HG03558 (cell line): ENCODE measurements at regions not wholly inside any gene's neighbourhood (a gene's known extent, or its start where the extent isn't known, plus 50 kb on each side); places are given as distances from the start of the nearest gene placed in this dataset.

Experiments used
- ATAC-seq: cut with Tn5 transposase; IDR thresholded peaks from one replicate; pipeline ENCODE4 v1.9.1; 2021; ENCODE audit warnings: moderate number of reproducible peaks; ENCODE audit not compliant: unreplicated experiment; ENCODE audit errors: extremely low read depth

DNA sequence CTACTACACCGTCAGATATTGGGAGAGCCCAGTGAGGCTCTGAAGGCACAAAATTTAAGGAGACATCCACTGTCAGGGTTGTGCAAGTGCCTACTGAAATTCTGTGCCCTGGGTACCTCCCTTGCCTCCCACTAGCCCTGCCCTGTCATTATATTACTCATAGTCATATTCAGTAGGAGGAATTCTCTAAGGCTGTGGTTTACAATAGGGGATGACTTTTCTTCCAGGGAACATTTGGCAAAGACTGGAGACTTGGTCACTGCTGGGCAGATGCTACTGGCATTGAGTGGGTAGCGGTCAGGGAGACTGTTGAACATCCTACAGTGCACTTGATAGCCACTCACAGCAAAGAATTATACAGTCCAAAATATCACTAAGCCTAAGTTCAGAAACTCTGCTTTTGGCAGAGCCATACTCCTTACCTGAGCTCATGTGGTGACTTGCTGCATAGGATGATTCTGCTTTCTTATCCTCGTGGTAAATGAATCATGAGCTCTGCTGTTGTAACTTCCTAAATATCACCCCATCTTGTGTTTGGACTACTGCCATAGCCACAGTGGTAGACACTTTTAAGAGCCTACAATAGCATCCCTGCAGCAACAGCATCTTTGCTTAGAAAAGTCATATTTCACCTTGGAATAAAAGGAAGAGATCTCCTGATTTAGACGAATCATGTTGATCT, 563.4 kb upstream of the PLXNA2 start:
- no peak for ATAC-seq

GRCh38 chr1:208808301-208808700, 564.1 kb upstream of the PLXNA2 start:
- no peak for ATAC-seq

DNA sequence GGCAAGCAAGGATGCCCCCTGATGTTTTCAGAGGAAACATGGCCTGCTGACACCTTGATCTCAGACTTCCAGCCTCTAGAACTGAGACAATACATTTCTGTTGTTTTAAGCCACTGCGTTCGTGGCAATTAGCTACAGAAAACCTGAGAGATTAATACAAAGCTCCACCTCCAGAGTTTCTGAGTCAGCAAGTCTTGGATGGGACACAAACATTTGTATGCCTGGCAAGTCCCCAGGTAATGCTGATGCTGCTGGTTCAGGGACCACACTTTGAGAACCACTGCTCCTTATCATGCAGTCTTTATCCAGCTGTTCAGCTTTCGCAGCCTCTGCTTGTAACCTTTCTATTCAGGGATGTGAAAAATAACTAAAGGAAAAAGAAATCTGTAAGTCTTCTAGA, 565.7 kb upstream of the PLXNA2 start:
- ATAC-seq, result no peak

DNA sequence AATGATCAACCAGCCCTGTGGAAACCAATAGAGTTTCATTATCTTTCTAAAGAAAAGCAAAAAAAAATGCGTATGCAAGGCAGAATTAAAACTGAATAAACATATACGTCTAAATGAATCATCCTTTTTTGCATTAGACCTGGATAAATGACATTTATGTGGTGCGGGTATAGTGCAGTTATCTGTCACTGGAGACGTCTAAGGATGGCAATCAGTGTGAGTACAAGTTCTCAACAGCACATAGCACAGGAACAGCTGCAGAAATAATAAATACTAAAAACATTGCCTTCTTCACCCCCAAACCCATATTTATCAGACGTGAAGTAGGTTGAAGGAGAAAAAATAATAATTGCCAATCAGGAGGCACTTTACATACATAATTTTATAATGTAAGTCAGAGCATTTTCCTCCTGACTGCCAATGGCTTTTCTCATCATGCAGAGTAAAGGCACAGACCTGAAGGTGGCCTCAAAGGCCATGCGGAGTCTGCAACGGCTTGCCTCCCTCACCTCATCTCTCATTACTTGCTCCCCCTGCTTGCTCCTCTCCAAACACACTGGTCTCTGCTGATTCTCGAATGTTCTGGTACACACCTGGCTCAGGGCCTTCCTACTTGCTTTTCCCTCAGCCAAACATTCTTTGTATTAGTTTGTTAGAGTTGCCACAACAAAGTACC, 574.7 kb upstream of the PLXNA2 start:
- no peak for ATAC-seq

- ATAC-seq, result no peak
Measured at GRCh38 chr1:208820580-208821212, 576.5 kb upstream of the PLXNA2 start.

DNA sequence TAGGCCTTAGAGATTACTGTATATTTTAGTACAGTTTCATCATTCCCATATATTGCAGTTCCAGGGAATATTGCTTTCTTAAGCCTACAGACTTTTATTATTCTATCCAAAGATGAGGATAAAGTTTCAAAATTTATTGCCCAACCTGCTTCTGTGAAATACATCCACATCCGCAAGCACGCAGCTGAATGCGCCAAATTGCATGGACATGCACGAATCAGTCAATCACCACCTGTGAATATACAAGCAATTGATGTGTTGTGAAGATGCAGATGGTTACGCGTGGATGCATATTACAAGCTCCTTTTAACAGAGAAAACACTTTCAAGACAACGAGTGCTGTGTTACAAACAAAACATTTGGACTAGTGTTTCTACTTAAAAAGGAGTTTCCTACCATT, 577.8 kb upstream of the PLXNA2 start:
- ATAC-seq, result no peak

GRCh38 chr1:208825300-208825699, 581.1 kb upstream of the PLXNA2 start:
- no peak for ATAC-seq

GRCh38 chr1:208829595-208829994, 585.4 kb upstream of the PLXNA2 start:
- ATAC-seq, result no peak

GRCh38 chr1:208834381-208835096, 590.4 kb upstream of the PLXNA2 start:
- ATAC-seq, result no peak

GRCh38 chr1:208835097-208835463, 590.9 kb upstream of the PLXNA2 start:
- no peak for ATAC-seq

GRCh38 chr1:208835781-208836180, 591.6 kb upstream of the PLXNA2 start:
- no peak for ATAC-seq

DNA sequence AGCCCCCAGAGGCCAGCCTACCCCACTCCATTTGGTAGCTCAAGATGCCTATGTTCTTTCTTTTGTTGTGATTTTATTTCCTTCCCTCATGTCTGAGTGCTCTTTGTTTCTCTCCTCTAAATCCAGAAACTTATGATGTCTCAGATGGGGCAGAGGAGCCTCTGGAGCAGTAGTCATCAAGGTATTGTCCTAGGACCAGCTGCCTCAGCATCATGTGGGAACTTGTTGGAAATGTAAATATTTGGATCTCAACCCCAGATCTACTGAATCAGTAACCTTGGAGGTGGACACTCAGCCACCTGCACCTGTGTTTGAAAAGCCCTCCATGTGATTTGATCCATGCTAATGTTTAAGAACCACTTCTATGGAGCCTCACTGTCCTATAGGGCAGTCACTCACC, 593.1 kb upstream of the PLXNA2 start:
- ATAC-seq, result no peak

DNA sequence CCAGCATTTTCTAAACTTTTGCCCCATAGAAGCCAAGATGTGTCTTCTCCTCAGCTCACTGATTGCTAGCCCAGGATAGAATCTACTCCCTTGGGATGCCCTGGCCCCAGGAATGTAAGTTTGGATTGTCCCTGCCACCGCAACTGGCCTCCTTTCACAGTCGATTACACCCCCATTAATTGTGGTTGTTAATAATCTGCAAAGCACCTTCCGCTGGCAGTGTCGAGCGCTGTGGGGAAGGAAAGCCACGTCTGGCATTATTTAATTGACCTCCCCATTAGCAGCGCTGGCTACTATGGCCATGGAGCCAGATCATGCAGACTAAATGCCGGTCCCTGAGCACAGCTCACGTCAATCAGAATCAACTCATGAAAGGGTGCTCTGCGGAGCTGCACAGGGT, 597.3 kb upstream of the PLXNA2 start:
- ATAC-seq, result no peak

- no peak for ATAC-seq
Measured at GRCh38 chr1:208842451-208842850, 598.3 kb upstream of the PLXNA2 start.

DNA sequence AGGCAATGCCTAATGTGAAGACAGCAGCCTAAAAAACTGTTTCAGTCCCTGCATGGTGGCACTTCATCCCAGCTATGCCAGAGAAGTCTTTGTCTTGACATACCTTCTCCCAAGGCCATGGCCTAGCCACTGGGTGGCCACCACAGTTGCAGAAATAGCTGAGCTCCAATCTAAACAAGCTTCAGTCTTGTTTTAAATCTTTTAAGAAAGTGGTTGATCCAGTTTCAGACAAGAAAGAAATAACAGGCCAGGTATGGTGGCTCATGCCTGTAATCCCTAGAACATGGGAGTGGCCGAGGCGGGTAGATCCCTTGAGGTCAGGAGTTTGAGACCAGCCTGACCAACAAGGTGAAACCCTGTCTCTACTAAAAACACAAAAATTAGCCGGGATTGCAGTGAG, 600.0 kb upstream of the PLXNA2 start:
- no peak for ATAC-seq

DNA sequence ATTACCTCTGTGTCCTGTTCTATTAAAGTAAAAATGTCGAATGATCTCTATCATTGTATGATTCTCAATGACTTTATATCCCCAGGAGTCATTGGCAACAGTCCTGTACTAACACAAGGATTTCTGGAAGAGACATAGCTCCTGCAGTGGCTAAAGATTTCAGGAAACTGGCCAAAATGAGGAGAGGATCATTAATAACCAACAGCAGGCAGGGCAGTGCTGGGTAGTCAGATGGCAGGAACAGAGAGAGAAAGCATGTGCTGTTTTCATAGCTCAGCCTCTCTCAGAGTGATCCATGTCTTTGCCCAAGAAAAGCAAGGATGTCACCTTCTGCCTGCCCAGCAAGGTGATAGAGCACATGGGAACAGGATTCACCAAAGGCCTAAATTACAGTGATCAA, 604.7 kb upstream of the PLXNA2 start:
- no peak for ATAC-seq

DNA sequence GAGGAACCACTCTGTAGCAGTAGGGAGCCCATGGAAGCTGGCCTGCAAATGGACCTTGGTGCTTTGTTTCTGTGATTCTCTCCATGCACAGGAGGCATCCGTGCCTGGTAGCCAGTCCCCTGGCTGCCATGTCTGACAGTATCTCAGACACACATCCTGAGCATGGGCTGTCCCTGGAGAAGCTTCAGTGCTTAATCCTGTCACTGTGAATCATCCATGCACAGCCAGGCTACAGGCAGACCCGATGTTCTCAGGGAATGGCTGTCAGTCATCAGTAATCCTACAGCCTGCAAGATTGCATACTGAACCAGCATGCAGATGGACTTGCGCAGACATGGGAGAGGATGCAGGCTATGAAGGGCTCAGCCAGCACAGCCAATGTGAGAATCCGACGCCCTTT, 606.3 kb upstream of the PLXNA2 start:
- no peak for ATAC-seq

DNA sequence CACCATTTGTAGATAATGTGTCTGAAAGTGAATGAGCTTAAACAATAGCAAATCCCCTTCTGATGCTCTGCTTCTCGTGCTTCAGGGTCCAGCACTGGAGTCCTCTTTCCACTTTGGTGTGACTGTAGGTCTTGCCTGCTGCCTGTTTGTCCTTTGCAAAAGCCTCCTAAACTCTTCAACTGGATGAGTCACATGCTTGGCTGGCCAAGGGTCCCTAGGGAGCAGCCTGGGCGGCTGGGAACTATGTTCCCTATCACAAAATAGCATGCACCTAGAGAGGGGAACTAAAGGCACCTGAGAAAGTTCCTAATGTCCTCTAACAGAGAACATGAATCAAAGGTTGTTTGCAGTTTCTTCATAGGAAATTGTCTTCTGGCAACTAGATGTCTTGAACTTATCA, 607.2 kb upstream of the PLXNA2 start:
- ATAC-seq, result no peak

GRCh38 chr1:208852911-208853310, 608.7 kb upstream of the PLXNA2 start:
- no peak for ATAC-seq

DNA sequence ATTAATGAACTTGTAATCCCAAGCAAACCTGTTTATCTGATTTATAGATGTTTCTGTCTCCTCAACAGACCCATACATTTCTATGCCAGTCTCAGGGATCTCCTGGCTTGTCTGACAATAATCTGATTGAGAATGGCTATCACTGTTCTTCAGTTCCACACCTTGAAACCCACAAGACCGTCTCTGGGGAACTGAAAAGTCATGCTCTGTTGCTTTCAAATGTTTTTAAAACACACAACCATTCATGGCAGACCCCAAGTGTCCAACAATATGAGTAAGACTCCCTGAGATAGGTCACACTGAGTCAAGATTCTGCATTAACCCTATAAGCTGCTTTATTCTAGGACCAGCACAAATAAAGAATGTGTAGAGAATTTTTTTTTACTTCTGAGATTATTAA, 611.2 kb upstream of the PLXNA2 start:
- no peak for ATAC-seq

GRCh38 chr1:208857465-208857864, 613.3 kb upstream of the PLXNA2 start:
- no peak for ATAC-seq
